Thyroid gland (tissue), 4 donors: ENCODE measurements at regions not wholly inside any gene's neighbourhood (a gene's known extent, or its start where the extent isn't known, plus 50 kb on each side); places are given as distances from the start of the nearest gene placed in this dataset.

ENCODE experiments used
- DNase-seq, 2 donors: peaks; one replicate each; pipeline ENCODE4 v3.0.0-alpha.2; 2019
- H3K27ac ChIP-seq, 3 donors: fragments of 200-600 bp; sonication (generic); 1 replicate in 2 of 3; 2 replicates in 1 of 3; pipeline ENCODE4 v1.5.1; 2016 to 2019; ENCODE audit warnings: mild to moderate bottlenecking in 1 of 3, moderate library complexity in 1 of 3
- H3K27me3 ChIP-seq: fragments of 200-600 bp; sonication (generic); one replicate; pipeline ENCODE4 v1.5.1; 2019
- H3K36me3 ChIP-seq, 2 donors: fragments of 200-600 bp; sonication (generic); one replicate each; pipeline ENCODE4 v1.5.1; 2016 to 2019
- H3K4me1 ChIP-seq, 2 donors: fragments of 200-600 bp; sonication (generic); one replicate each; pipeline ENCODE4 v1.5.1; 2017 to 2019
- H3K4me3 ChIP-seq, 3 donors: fragments of 200-600 bp; sonication (generic); replicated peaks in 1 of 3; 1 replicate in 2 of 3; 2 replicates in 1 of 3; pipeline ENCODE4 v1.5.1; 2016; ENCODE audit warnings: mild to moderate bottlenecking in 1 of 3
- H3K9me3 ChIP-seq: fragments of 200-600 bp; sonication (generic); one replicate; pipeline ENCODE4 v1.5.1; 2017
- CTCF ChIP-seq, 6 experiments: fragments of 200-600 bp in 3 of 6; fragments of 450-650 bp in 3 of 6; sonication (generic) in 3 of 6; IDR thresholded peaks; one replicate each; pipeline ENCODE4 v1.5.1; 2016 to 2019; ENCODE audit warnings: antibody characterized with exemption in 6 of 6, mild to moderate bottlenecking in 2 of 6, inconsistent platforms in 1 of 6, moderate library complexity in 1 of 6
- POLR2A ChIP-seq, 2 donors: fragments of 450-650 bp; IDR thresholded peaks; one replicate each; pipeline ENCODE4 v1.6.1; 2017; ENCODE audit warnings: antibody characterized with exemption in 2 of 2, mild to moderate bottlenecking in 2 of 2, moderate library complexity in 1 of 2
- WGBS, 2 donors: methylation state at CpG; one replicate each; pipeline ENCODE4 v1.1.5; 2017; 5-methylcytosine and 5-hydroxymethylcytosine counted together
- intact Hi-C: fragments of 100-400 bp; cut with DNase I; formaldehyde crosslinking; loops from one replicate; pipeline ENCODE4 v1.15.1; 2023

- Histone ChIP-seq H3K27ac (peak overlapping the region in 2 of 3 donors; percentile 50 to 68), H3K9me3 (no peaks in the 10 kb centered on the region), H3K36me3 (no peaks in the 10 kb centered on the region), H3K4me1 (peaks cover 5 to 18% of the 10 kb centered on the region in 2 donors), H3K27me3 (no peaks in the 10 kb centered on the region), H3K4me3 (no peak overlapping the region)
- intact Hi-C loops = loop anchor here (10.0 kb wide), 1 partner anchor 63 kb away; no protein-coding TSS in a partner anchor
- 12 to 60% methylated on average over 5 of the region's 5 CpGs for WGBS, 2 donors
- no peak for TF ChIP-seq POLR2A (IDR thresholded peaks at IDR 0.05)
- no peak for TF ChIP-seq CTCF (IDR thresholded peaks at IDR 0.05)
- peak; percentile 72 to 74 for DNase-seq
Observed at GRCh38 chr20:60528141-60528540, 569.9 kb downstream of the CDH26 start.

GRCh38 chr20:60529149-60529548, 570.9 kb downstream of the CDH26 start:
- WGBS, 2 donors = 76 to 87% methylated on average over 5 of the region's 5 CpGs
- intact Hi-C loops = loop anchor here (10.0 kb wide), 1 partner anchor 64 kb away; no protein-coding TSS in a partner anchor
- no peak for TF ChIP-seq POLR2A (IDR thresholded peaks at IDR 0.05)
- TF ChIP-seq CTCF (IDR thresholded peaks at IDR 0.05) = no peak

GRCh38 chr20:60535211-60535610, 577.0 kb downstream of the CDH26 start:
- Histone ChIP-seq H3K4me3 (no peak overlapping the region), H3K27me3 (no peaks in the 10 kb centered on the region), H3K36me3 (no peaks in the 10 kb centered on the region), H3K4me1 (peaks cover 0 to 5% of the 10 kb centered on the region in 2 donors), H3K9me3 (no peaks in the 10 kb centered on the region), H3K27ac (no peak overlapping the region)
- WGBS, 2 donors = 72 to 76% methylated on average over 3 of the region's 3 CpGs
- intact Hi-C loops = no loop called here
- TF ChIP-seq POLR2A (IDR thresholded peaks at IDR 0.05) (no peak), CTCF (IDR thresholded peaks at IDR 0.05) (no peak)
- no peak for DNase-seq

More at GRCh38 chr20:60529149-60529548, 570.9 kb downstream of the CDH26 start:
- no peaks in the 10 kb centered on the region for H3K27me3 ChIP-seq
- no peaks in the 10 kb centered on the region for H3K36me3 ChIP-seq
- no peaks in the 10 kb centered on the region for H3K9me3 ChIP-seq
- no peak for DNase-seq
- no peak overlapping the region for H3K4me3 ChIP-seq
- no peak overlapping the region for H3K27ac ChIP-seq
- H3K4me1 ChIP-seq = peaks cover 5 to 18% of the 10 kb centered on the region in 2 donors

- TF ChIP-seq CTCF (IDR thresholded peaks at IDR 0.05) (no peak), POLR2A (IDR thresholded peaks at IDR 0.05) (no peak)
- no peak for DNase-seq
- H3K4me1 ChIP-seq = peaks cover 0 to 5% of the 10 kb centered on the region in 2 donors
- intact Hi-C loops = no loop called here
- H3K27me3 ChIP-seq = no peaks in the 10 kb centered on the region
- no peaks in the 10 kb centered on the region for H3K9me3 ChIP-seq
- WGBS, 2 donors = 81 to 83% methylated on average over 3 of the region's 3 CpGs
- H3K27ac ChIP-seq = no peak overlapping the region
- H3K4me3 ChIP-seq = no peak overlapping the region
- no peaks in the 10 kb centered on the region for H3K36me3 ChIP-seq
Observed at GRCh38 chr20:60540591-60540990, 582.4 kb downstream of the CDH26 start.

GRCh38 chr20:60541991-60542390, 583.8 kb downstream of the CDH26 start:
- no peak for TF ChIP-seq CTCF (IDR thresholded peaks at IDR 0.05)
- no peak for TF ChIP-seq POLR2A (IDR thresholded peaks at IDR 0.05)
- intact Hi-C loops = no loop called here
- H3K27ac ChIP-seq = no peak overlapping the region
- no peaks in the 10 kb centered on the region for H3K36me3 ChIP-seq
- no peak overlapping the region for H3K4me3 ChIP-seq
- no peaks in the 10 kb centered on the region for H3K9me3 ChIP-seq
- no peaks in the 10 kb centered on the region for H3K27me3 ChIP-seq
- no peaks in the 10 kb centered on the region for H3K4me1 ChIP-seq
- DNase-seq = no peak
- WGBS, 2 donors = 84 to 91% methylated on average over 5 of the region's 5 CpGs
